SK-N-SH treated with all-trans-retinoic acid at 6 μM for 48 hours (cell line): ENCODE measurements at regions not wholly inside any gene's neighbourhood (a gene's known extent, or its start where the extent isn't known, plus 50 kb on each side); places are given as distances from the start of the nearest gene placed in this dataset.
"Not testable (repeated sequence)": the region's sequence is repeated elsewhere in the genome, so short reads cannot be mapped to it uniquely, and the experiment has no call there.

Experiments used
- ATAC-seq: fragments of 200-7000 bp; cut with Tn5 transposase; 3 replicates; pipeline ENCODE4 v1.9.1; 2020; ENCODE audit warnings: mild to moderate bottlenecking, moderate library complexity
- ARNTL ChIP-seq: fragments of 450-650 bp; formaldehyde crosslinking; IDR thresholded peaks from 2 replicates; pipeline ENCODE4 v1.5.0; 2020; ENCODE audit warnings: low read depth, mild to moderate bottlenecking, moderate library complexity, borderline replicate concordance
- BACH2 ChIP-seq: fragments of 250-450 bp; sonication (Bioruptor Pico); IDR thresholded peaks from 2 replicates; pipeline ENCODE4 v1.9.0; 2021; ENCODE audit warnings: mild to moderate bottlenecking, borderline replicate concordance
- CREB5 ChIP-seq: fragments of 250-450 bp; sonication (Bioruptor Pico); IDR thresholded peaks from 2 replicates; pipeline ENCODE4 v1.5.1; 2020; ENCODE audit warnings: low read depth, mild to moderate bottlenecking, moderate library complexity
- CSDC2 ChIP-seq: fragments of 250-450 bp; sonication (Bioruptor Pico); IDR thresholded peaks from 2 replicates; pipeline ENCODE4 v1.5.0; 2020; ENCODE audit warnings: mild to moderate bottlenecking, moderate library complexity
- CSRNP3 ChIP-seq: fragments of 250-450 bp; sonication (Bioruptor Pico); IDR thresholded peaks from 2 replicates; pipeline ENCODE4 v1.5.1; 2021; ENCODE audit warnings: mild to moderate bottlenecking, moderate library complexity
- ESRRG ChIP-seq: fragments of 250-450 bp; sonication (Bioruptor Pico); IDR thresholded peaks from 2 replicates; pipeline ENCODE4 v1.6.1; 2021; ENCODE audit warnings: mild to moderate bottlenecking
- ISL1 ChIP-seq: fragments of 250-450 bp; sonication (Bioruptor Pico); IDR thresholded peaks from 2 replicates; pipeline ENCODE4 v2.1.2; 2022; ENCODE audit warnings: mild to moderate bottlenecking, moderate library complexity
- OSR1 ChIP-seq: fragments of 250-450 bp; sonication (Bioruptor Pico); IDR thresholded peaks from 2 replicates; pipeline ENCODE4 v1.8.0; 2022; ENCODE audit warnings: moderate library complexity, mild to moderate bottlenecking, inconsistent platforms
- PATZ1 ChIP-seq: fragments of 250-450 bp; sonication (Bioruptor Pico); IDR thresholded peaks from 2 replicates; pipeline ENCODE4 v1.8.0; 2020; ENCODE audit warnings: mild to moderate bottlenecking, moderate library complexity, borderline replicate concordance
- POU6F1 ChIP-seq: fragments of 250-450 bp; sonication (Bioruptor Pico); IDR thresholded peaks from 2 replicates; pipeline ENCODE4 v1.8.0; 2021; ENCODE audit warnings: low read depth, mild to moderate bottlenecking, moderate library complexity, borderline replicate concordance
- PPARA ChIP-seq: fragments of 250-450 bp; sonication (Bioruptor Pico); IDR thresholded peaks from 2 replicates; pipeline ENCODE4 v1.5.0; 2020; ENCODE audit warnings: mild to moderate bottlenecking, borderline replicate concordance
- RARB ChIP-seq: fragments of 250-450 bp; sonication (Bioruptor Pico); IDR thresholded peaks from 2 replicates; pipeline ENCODE4 v1.8.0; 2021; ENCODE audit warnings: mild to moderate bottlenecking, moderate library complexity
- SNAI2 ChIP-seq: fragments of 250-450 bp; sonication (Bioruptor Pico); IDR thresholded peaks from 2 replicates; pipeline ENCODE4 v1.5.0; 2020; ENCODE audit warnings: mild to moderate bottlenecking, moderate library complexity
- TCF4 ChIP-seq: fragments of 250-450 bp; sonication (Bioruptor Pico); IDR thresholded peaks from 2 replicates; pipeline ENCODE4 v1.8.0; 2021; ENCODE audit warnings: mild to moderate bottlenecking, moderate library complexity, borderline replicate concordance
- TOX ChIP-seq: fragments of 250-450 bp; sonication (Bioruptor Pico); IDR thresholded peaks from 2 replicates; pipeline ENCODE4 v1.8.0; 2021; ENCODE audit warnings: mild to moderate bottlenecking, moderate library complexity, borderline replicate concordance
- TSHZ2 ChIP-seq: fragments of 250-450 bp; sonication (Bioruptor Pico); IDR thresholded peaks from 2 replicates; pipeline ENCODE4 v1.5.0; 2020; ENCODE audit warnings: mild to moderate bottlenecking, moderate library complexity
- ZNF565 ChIP-seq: fragments of 450-650 bp; formaldehyde crosslinking; conservative IDR thresholded peaks from 2 replicates; pipeline ENCODE4 v1.5.0; 2020; ENCODE audit warnings: low read depth, mild to moderate bottlenecking, moderate library complexity
- ZNF70 ChIP-seq: fragments of 450-650 bp; formaldehyde crosslinking; IDR thresholded peaks from 2 replicates; pipeline ENCODE4 v1.5.0; 2020; ENCODE audit warnings: mild to moderate bottlenecking, moderate library complexity
- ZNF8 ChIP-seq: fragments of 450-650 bp; formaldehyde crosslinking; IDR thresholded peaks from 2 replicates; pipeline ENCODE4 v1.5.0; 2020; ENCODE audit warnings: mild to moderate bottlenecking, moderate library complexity

- TF ChIP-seq ESRRG (CRISPR knock-in tag) (no peak), PPARA (CRISPR knock-in tag) (no peak), ISL1 (no peak), SNAI2 (CRISPR knock-in tag) (no peak), ZNF565 (no peak)
Observed at GRCh38 chr3:35296533-35296932, 342.8 kb upstream of the ARPP21 start (continued).

GRCh38 chr3:35296944-35297343, 342.4 kb upstream of the ARPP21 start:
- not testable (repeated sequence) for ATAC-seq

GRCh38 chr3:35305406-35305805, 333.9 kb upstream of the ARPP21 start:
- ATAC-seq, result no peak
- no peak for TF ChIP-seq RARB (CRISPR knock-in tag)
- no peak for TF ChIP-seq ARNTL
- TF ChIP-seq CSRNP3 (CRISPR knock-in tag), result no peak
- TF ChIP-seq ESRRG (CRISPR knock-in tag), result no peak
- TF ChIP-seq CSDC2, result no peak
- TF ChIP-seq BACH2 (CRISPR knock-in tag), result no peak
- no peak for TF ChIP-seq PATZ1 (CRISPR knock-in tag)
- TF ChIP-seq OSR1 (CRISPR knock-in tag), result no peak
- TF ChIP-seq TOX (CRISPR knock-in tag), result no peak
- TF ChIP-seq CREB5 (CRISPR knock-in tag), result no peak
- TF ChIP-seq TCF4 (CRISPR knock-in tag), result no peak
- TF ChIP-seq SNAI2 (CRISPR knock-in tag), result no peak
- no peak for TF ChIP-seq TSHZ2
- TF ChIP-seq ISL1, result no peak
- no peak for TF ChIP-seq ZNF565

- no peak for TF ChIP-seq ZNF565
- TF ChIP-seq TCF4 (CRISPR knock-in tag), result no peak
- no peak for TF ChIP-seq CREB5 (CRISPR knock-in tag)
- TF ChIP-seq ZNF70 (CRISPR knock-in tag), result no peak
- TF ChIP-seq ISL1, result no peak
- no peak for TF ChIP-seq ZNF8 (CRISPR knock-in tag)
- TF ChIP-seq POU6F1 (CRISPR knock-in tag), result no peak
- ATAC-seq, result no peak
Observed at GRCh38 chr3:35307296-35307695, 332.0 kb upstream of the ARPP21 start.

- ATAC-seq, result not testable (repeated sequence)
Observed at GRCh38 chr3:35316841-35317240, 322.5 kb upstream of the ARPP21 start.
